ENCODE measurements at regions not wholly inside any gene's neighbourhood (a gene's known extent, or its start where the extent isn't known, plus 50 kb on each side); places are given as distances from the start of the nearest gene placed in this dataset.

GRCh38 chr21:23698619-23699018 is 1908.7 kb downstream of the MRPL39 start:
- no peak for TF ChIP-seq KLF16 (tag by site-specific recombination; IDR thresholded peaks at IDR 0.05)
- TF ChIP-seq ZNF639 (tag by site-specific recombination; IDR thresholded peaks at IDR 0.05) = no peak
- no peak for TF ChIP-seq CTCF (tag by site-specific recombination; IDR thresholded peaks at IDR 0.05)
- no peak for TF ChIP-seq PATZ1 (tag by site-specific recombination; IDR thresholded peaks at IDR 0.05)
- TF ChIP-seq ZNF777 (tag by site-specific recombination; IDR thresholded peaks at IDR 0.05; ENCODE audit: borderline replicate concordance) = no peak
- TF ChIP-seq PRDM1 (tag by site-specific recombination; IDR thresholded peaks at IDR 0.05) = no peak
- TF ChIP-seq PBX3 (CRISPR knock-in tag; IDR thresholded peaks at IDR 0.05) = no peak
- no peak for TF ChIP-seq ZNF140 (tag by site-specific recombination; IDR thresholded peaks at IDR 0.05)
- TF ChIP-seq ZBTB26 (tag by site-specific recombination; optimal IDR thresholded peaks at IDR 0.05) = no peak
- TF ChIP-seq ZNF302 (tag by site-specific recombination; IDR thresholded peaks at IDR 0.05; ENCODE audit: low read depth) = no peak

Measured in HEK293 (cell line).